GM18502 (cell line): ENCODE measurements at regions not wholly inside any gene's neighbourhood (a gene's known extent, or its start where the extent isn't known, plus 50 kb on each side); places are given as distances from the start of the nearest gene placed in this dataset.
A peak's percentile ranks its signal among the peaks of the same experiment; 100 is the strongest.
"Not testable (repeated sequence)": the region's sequence is repeated elsewhere in the genome, so short reads cannot be mapped to it uniquely, and the experiment has no call there.

ENCODE experiments used
- ATAC-seq: cut with Tn5 transposase; IDR thresholded peaks from one replicate; pipeline ENCODE4 v1.9.1; 2021; ENCODE audit warnings: mild to moderate bottlenecking; ENCODE audit not compliant: unreplicated experiment, poor library complexity

GRCh38 chr4:84235126-84235944 is 263.8 kb downstream of the NKX6-1 start:
- ATAC-seq, result peak; percentile 97

- no peak for ATAC-seq
Observed at GRCh38 chr4:84232309-84233095, 266.6 kb downstream of the NKX6-1 start.

GRCh38 chr4:84231539-84232055 is 267.5 kb downstream of the NKX6-1 start:
- ATAC-seq, result no peak

- ATAC-seq, result no peak
Observed at GRCh38 chr4:84224522-84224921, 274.6 kb downstream of the NKX6-1 start.

GRCh38 chr4:84221704-84222103 is 277.4 kb downstream of the NKX6-1 start:
- ATAC-seq, result no peak

GRCh38 chr4:84220990-84221389 is 278.1 kb downstream of the NKX6-1 start:
- peak; percentile 61 for ATAC-seq

- ATAC-seq, result no peak
Observed at GRCh38 chr4:84219656-84220055, 279.4 kb downstream of the NKX6-1 start.

- no peak for ATAC-seq
Observed at GRCh38 chr4:84218031-84218430, 281.1 kb downstream of the NKX6-1 start.

- no peak for ATAC-seq
Observed at GRCh38 chr4:84215217-84215616, 283.9 kb downstream of the NKX6-1 start.

- ATAC-seq, result not testable (repeated sequence)
Observed at GRCh38 chr4:84206226-84206625, 292.9 kb downstream of the NKX6-1 start.

- no peak for ATAC-seq
Observed at GRCh38 chr4:84189144-84189543, 309.9 kb downstream of the NKX6-1 start.

GRCh38 chr4:84179409-84179808 is 319.7 kb downstream of the NKX6-1 start:
- no peak for ATAC-seq

GRCh38 chr4:84177831-84178542 is 321.1 kb downstream of the NKX6-1 start:
- no peak for ATAC-seq

- no peak for ATAC-seq
Observed at GRCh38 chr4:84176016-84176415, 323.1 kb downstream of the NKX6-1 start.

- no peak for ATAC-seq
Observed at GRCh38 chr4:84171871-84172270, 327.2 kb downstream of the NKX6-1 start.

GRCh38 chr4:84167564-84167963 is 331.5 kb downstream of the NKX6-1 start:
- no peak for ATAC-seq

- no peak for ATAC-seq
Observed at GRCh38 chr4:84167093-84167492, 332.0 kb downstream of the NKX6-1 start.

GRCh38 chr4:84166486-84166885 is 332.6 kb downstream of the NKX6-1 start:
- ATAC-seq, result no peak

GRCh38 chr4:84164201-84164600 is 334.9 kb downstream of the NKX6-1 start:
- no peak for ATAC-seq

- ATAC-seq, result no peak
Observed at GRCh38 chr4:84159762-84160161, 339.3 kb downstream of the NKX6-1 start.

GRCh38 chr4:84158670-84159069 is 340.4 kb downstream of the NKX6-1 start:
- ATAC-seq, result no peak
